HG03469 (cell line): ENCODE measurements at regions not wholly inside any gene's neighbourhood (a gene's known extent, or its start where the extent isn't known, plus 50 kb on each side); places are given as distances from the start of the nearest gene placed in this dataset.

Experiments used
- ATAC-seq: cut with Tn5 transposase; IDR thresholded peaks from one replicate; pipeline ENCODE4 v1.9.1; 2021; ENCODE audit warnings: mild to moderate bottlenecking, moderate library complexity, moderate number of reproducible peaks; ENCODE audit not compliant: unreplicated experiment

DNA sequence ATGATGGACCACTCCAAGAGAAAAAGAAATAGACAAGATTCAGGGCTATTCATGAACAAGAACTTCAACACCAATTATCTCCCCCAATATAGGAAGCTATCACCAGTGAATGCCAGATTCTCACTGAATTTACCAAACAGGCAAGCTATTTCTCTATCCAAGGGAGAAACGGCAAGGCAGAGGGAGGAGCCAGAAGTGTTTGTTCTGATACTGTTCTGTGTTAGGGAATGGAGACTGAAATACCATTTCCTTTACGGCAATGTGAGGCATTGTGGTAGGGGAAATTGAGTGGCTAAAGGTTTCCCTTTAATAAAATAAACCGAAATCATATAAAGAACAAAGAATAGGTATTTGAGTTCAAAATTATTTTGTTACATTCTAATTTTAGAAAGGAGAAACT is 68.0 kb upstream of the ALDH1A1 start:
- ATAC-seq = no peak

- no peak for ATAC-seq
Measured at GRCh38 chr9:73014011-73014410, 61.2 kb upstream of the ALDH1A1 start.

- ATAC-seq = no peak
Measured at GRCh38 chr9:73011956-73012355, 59.1 kb upstream of the ALDH1A1 start.

DNA sequence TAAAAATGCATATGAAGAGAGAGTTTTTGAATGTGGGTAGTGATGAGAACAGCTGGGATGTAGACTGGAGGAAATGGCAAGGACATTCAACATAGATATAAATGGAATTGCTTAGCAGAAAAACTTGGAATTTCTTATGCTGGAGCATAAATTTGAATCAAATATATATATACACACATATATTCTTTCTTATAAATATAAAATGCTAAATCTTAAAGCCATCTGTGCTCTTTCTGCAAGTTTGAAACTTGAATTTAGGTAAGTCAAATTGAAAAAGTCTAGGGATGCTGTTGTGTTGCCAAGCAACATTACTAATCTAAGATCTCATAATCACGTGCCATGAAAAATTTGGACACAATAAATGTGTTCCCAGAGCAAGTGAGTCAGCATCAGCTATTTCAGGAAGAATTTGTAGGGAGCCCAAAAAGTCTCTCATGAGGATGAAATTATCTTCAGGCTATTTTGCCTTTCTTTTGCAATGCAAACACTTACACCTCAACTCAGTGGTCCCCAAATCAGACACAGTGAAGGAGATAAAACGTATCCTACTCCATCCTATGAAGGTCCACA is 58.4 kb upstream of the ALDH1A1 start:
- no peak for ATAC-seq

GRCh38 chr9:73009649-73010288 is 56.9 kb upstream of the ALDH1A1 start:
- ATAC-seq = no peak

DNA sequence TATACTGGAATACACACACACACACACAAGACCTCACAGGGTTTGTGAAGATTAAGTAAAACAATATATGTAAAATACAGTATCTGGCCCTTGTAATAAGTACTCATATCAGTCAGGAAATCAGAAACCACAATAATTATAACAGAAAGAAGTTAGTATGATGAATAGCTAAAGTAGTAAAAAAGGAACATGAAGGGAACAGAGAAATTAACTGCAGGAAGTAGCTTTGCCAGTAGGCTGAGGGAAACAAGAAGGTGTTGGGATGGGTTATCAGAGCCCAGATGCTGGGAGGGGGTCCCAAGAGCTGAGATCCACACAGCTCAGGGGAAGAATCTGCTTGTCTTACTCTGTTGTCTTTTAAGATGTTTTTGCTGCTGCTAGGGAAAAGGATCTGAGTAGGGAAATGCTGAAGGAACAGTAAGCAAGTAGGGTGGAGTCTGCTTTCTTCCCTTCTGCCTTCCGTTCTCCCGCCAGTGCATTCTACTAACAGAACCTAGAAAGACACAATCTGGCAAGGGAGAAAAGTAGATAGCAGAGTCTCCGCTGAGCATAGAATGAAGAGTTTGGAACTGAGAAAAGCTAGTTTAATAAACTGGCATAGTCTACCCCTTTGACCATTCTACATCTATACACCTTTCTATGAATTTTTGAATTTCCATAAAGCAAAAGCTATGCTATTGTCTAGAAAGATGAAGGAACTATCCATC is 55.3 kb upstream of the ALDH1A1 start:
- ATAC-seq = no peak

DNA sequence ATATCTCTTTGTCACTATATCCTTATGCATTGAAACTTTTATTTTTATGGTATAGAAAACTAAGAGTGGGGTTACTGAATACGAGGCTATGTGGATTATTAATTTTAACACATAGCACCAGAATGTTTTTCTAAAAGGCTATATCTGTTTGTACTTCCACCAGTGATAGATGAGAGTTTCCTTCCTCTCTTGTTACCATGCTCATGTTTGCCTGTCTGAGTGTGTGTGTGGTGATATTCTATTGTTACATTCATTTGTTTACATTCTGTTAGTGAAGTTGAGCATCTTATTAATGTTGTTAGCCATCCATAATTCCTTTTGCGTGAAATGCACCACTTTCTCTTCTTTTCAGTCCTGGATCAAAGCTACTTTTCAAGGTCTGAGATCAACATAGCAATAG is 54.1 kb upstream of the ALDH1A1 start:
- ATAC-seq = no peak
